H1 (cell line): ENCODE measurements at regions not wholly inside any gene's neighbourhood (a gene's known extent, or its start where the extent isn't known, plus 50 kb on each side); places are given as distances from the start of the nearest gene placed in this dataset.

Source experiments
- CTCF ChIA-PET: fragments of 300-600 bp; sonication (Branson Sonifier 250); formaldehyde crosslinking; loops from one replicate; lab custom pipeline; 2021; ENCODE audit not compliant: partially characterized antibody; lab: Charles Lee
- POLR2A ChIA-PET: fragments of 300-600 bp; sonication (Branson Sonifier 250); formaldehyde crosslinking; loops from one replicate; lab custom pipeline; 2021; ENCODE audit warnings: inconsistent platforms; ENCODE audit not compliant: partially characterized antibody; lab: Charles Lee
- DNase-seq, 2 experiments: peaks; one replicate each; pipeline versions ENCODE4 v3.0.0 to v3.0.0-alpha.2; 2010 to 2022; ENCODE audit warnings: low spot score in 2 of 2, low read depth in 1 of 2, mixed read lengths in 1 of 2
- FAIRE-seq: peaks from 2 replicates; lab custom pipeline; 2011; peaks lifted over from hg19 to GRCh38; lab: Jason Lieb, UNC
- H2AFZ ChIP-seq: 2 replicates; pipeline ENCODE4 v1.8.1; 2012; ENCODE audit warnings: low read length, inconsistent platforms
- H2AK5ac ChIP-seq: 2 replicates; pipeline ENCODE4 v1.6.1; 2013; ENCODE audit warnings: low read depth, low read length
- H2BK120ac ChIP-seq: replicated peaks from 2 replicates; pipeline ENCODE3; 2013; ENCODE audit warnings: low read depth, low read length, inconsistent platforms
- H2BK12ac ChIP-seq: 2 replicates; pipeline ENCODE4 v1.6.1; 2013; ENCODE audit warnings: low read depth, low read length
- H2BK15ac ChIP-seq: 2 replicates; pipeline ENCODE4 v1.6.1; 2013; ENCODE audit warnings: low read length
- H2BK20ac ChIP-seq: 2 replicates; pipeline ENCODE4 v1.6.1; 2013; ENCODE audit warnings: low read length
- H2BK5ac ChIP-seq: 2 replicates; pipeline ENCODE4 v1.6.1; 2013; ENCODE audit warnings: low read depth, low read length
- H3K14ac ChIP-seq: 2 replicates; pipeline ENCODE4 v1.6.1; 2013; ENCODE audit warnings: inconsistent platforms; ENCODE audit not compliant: insufficient read length
- H3K18ac ChIP-seq: 2 replicates; pipeline ENCODE4 v1.6.1; 2013; ENCODE audit warnings: low read length; ENCODE audit errors: extremely low read depth
- H3K23ac ChIP-seq: 2 replicates; pipeline ENCODE4 v1.6.1; 2013; ENCODE audit warnings: inconsistent platforms; ENCODE audit not compliant: insufficient read length
- H3K23me2 ChIP-seq: 2 replicates; pipeline ENCODE4 v1.6.1; 2013; ENCODE audit warnings: low read depth, low read length
- H3K27ac ChIP-seq: 2 replicates; pipeline ENCODE4 v1.6.1; 2011; ENCODE audit warnings: low read depth, low read length, inconsistent platforms
- H3K27me3 ChIP-seq, 4 experiments: replicated peaks in 1 of 4; 1 replicate in 1 of 4; 2 replicates in 3 of 4; pipeline versions ENCODE4 v1.6.1 to v1.8.1; 2011 to 2013; ENCODE audit warnings: low read length in 3 of 4, mild to moderate bottlenecking in 3 of 4, inconsistent platforms in 2 of 4, mixed read lengths in 2 of 4, moderate library complexity in 1 of 4; ENCODE audit not compliant: control insufficient read depth in 3 of 4, insufficient read depth in 3 of 4; ENCODE audit errors: extremely low read depth in 1 of 4
- H3K36me3 ChIP-seq, 4 experiments: 2 replicates each; pipeline versions ENCODE4 v1.6.1 to v1.8.1; 2011 to 2013; ENCODE audit warnings: mild to moderate bottlenecking in 4 of 4, low read length in 3 of 4, moderate library complexity in 2 of 4, control low read depth in 1 of 4, inconsistent platforms in 1 of 4; ENCODE audit not compliant: insufficient read depth in 4 of 4, control insufficient read depth in 2 of 4
- H3K4ac ChIP-seq: replicated peaks from 2 replicates; pipeline ENCODE3; 2013; ENCODE audit warnings: low read length, low read depth, mixed read lengths, inconsistent platforms; ENCODE audit not compliant: insufficient read length
- H3K4me1 ChIP-seq, 4 experiments: replicated peaks in 1 of 4; 1 replicate in 1 of 4; 2 replicates in 3 of 4; pipeline versions ENCODE4 v1.6.1 to v1.8.1; 2011 to 2013; ENCODE audit warnings: low read length in 3 of 4, inconsistent platforms in 2 of 4, mixed read lengths in 1 of 4; ENCODE audit not compliant: insufficient read depth in 4 of 4, control insufficient read depth in 3 of 4
- H3K4me2 ChIP-seq, 2 experiments: 2 replicates each; pipeline versions ENCODE4 v1.6.1 to v1.8.1; 2011 to 2013; ENCODE audit warnings: low read depth in 2 of 2, low read length in 2 of 2, control low read depth in 1 of 2, inconsistent platforms in 1 of 2, mild to moderate bottlenecking in 1 of 2; ENCODE audit not compliant: insufficient read depth in 1 of 2
- H3K4me3 ChIP-seq, 4 experiments: fragments of 200-600, 300-600 bp in 1 of 4; sonication (generic), shearing (Covaris generic), sonication (Bioruptor Twin) in 1 of 4; 2 replicates each; pipeline versions ENCODE4 v1.5.1 to v1.8.1; 2011 to 2016; ENCODE audit warnings: low read length in 4 of 4, low read depth in 3 of 4, control low read depth in 2 of 4, inconsistent platforms in 2 of 4, mild to moderate bottlenecking in 2 of 4, mixed read lengths in 1 of 4, moderate library complexity in 1 of 4; ENCODE audit not compliant: insufficient read depth in 2 of 4; ENCODE audit errors: extremely low read depth in 1 of 4
- H3K56ac ChIP-seq: replicated peaks from 2 replicates; pipeline ENCODE3; 2013; ENCODE audit warnings: low read depth, mild to moderate bottlenecking, mixed read lengths, low read length, inconsistent platforms; ENCODE audit not compliant: insufficient read length
- H3K79me1 ChIP-seq: 2 replicates; pipeline ENCODE4 v1.6.1; 2013; ENCODE audit warnings: low read depth, low read length, control low read depth
- H3K79me2 ChIP-seq, 2 experiments: 2 replicates each; pipeline versions ENCODE4 v1.6.1 to v1.8.1; 2012 to 2013; ENCODE audit warnings: low read length in 2 of 2, mild to moderate bottlenecking in 2 of 2, inconsistent platforms in 1 of 2; ENCODE audit not compliant: insufficient read depth in 2 of 2, control insufficient read depth in 1 of 2
- H3K9ac ChIP-seq, 4 experiments: replicated peaks in 1 of 4; 1 replicate in 1 of 4; 2 replicates in 3 of 4; pipeline versions ENCODE4 v1.6.1 to v1.8.1; 2011 to 2013; ENCODE audit warnings: low read depth in 3 of 4, low read length in 3 of 4, control low read depth in 2 of 4, mild to moderate bottlenecking in 2 of 4, moderate library complexity in 2 of 4, inconsistent platforms in 1 of 4; ENCODE audit errors: extremely low read depth in 1 of 4
- H3K9me3 ChIP-seq, 2 experiments: 2 replicates each; pipeline versions ENCODE4 v1.6.1 to v1.8.1; 2012 to 2013; ENCODE audit warnings: mild to moderate bottlenecking in 2 of 2, moderate library complexity in 2 of 2, control low read depth in 1 of 2, inconsistent platforms in 1 of 2, low read depth in 1 of 2, low read length in 1 of 2, mixed read lengths in 1 of 2; ENCODE audit not compliant: insufficient read depth in 2 of 2
- H4K20me1 ChIP-seq, 2 experiments: replicated peaks in 1 of 2; 2 replicates each; pipeline versions ENCODE3 to v1.8.1; 2011 to 2013; ENCODE audit warnings: inconsistent platforms in 2 of 2, low read length in 2 of 2, mild to moderate bottlenecking in 1 of 2; ENCODE audit not compliant: insufficient read depth in 2 of 2, control insufficient read depth in 1 of 2
- H4K5ac ChIP-seq: 2 replicates; pipeline ENCODE4 v1.6.1; 2013; ENCODE audit warnings: low read length, low read depth, mixed read lengths, inconsistent platforms; ENCODE audit not compliant: insufficient read length
- H4K8ac ChIP-seq: 2 replicates; pipeline ENCODE4 v1.8.0; 2013; ENCODE audit warnings: mild to moderate bottlenecking, moderate library complexity, low read length, inconsistent platforms; ENCODE audit not compliant: insufficient read depth; ENCODE audit errors: extremely low read depth
- H4K91ac ChIP-seq: replicated peaks from 2 replicates; pipeline ENCODE3; 2013; ENCODE audit warnings: low read length, mixed read lengths, inconsistent platforms; ENCODE audit not compliant: insufficient read length
- BACH1 ChIP-seq: IDR thresholded peaks from 2 replicates; pipeline ENCODE4 v1.6.1; 2012; ENCODE audit warnings: low read length, improper control_type of control experiment
- EP300 ChIP-seq, 2 experiments: IDR thresholded peaks; 1 replicate in 1 of 2; 2 replicates in 1 of 2; pipeline ENCODE4 v1.6.1; 2011 to 2012; ENCODE audit warnings: low read depth in 2 of 2, low read length in 2 of 2, mild to moderate bottlenecking in 2 of 2, borderline replicate concordance in 1 of 2, inconsistent platforms in 1 of 2, moderate library complexity in 1 of 2
- MAFK ChIP-seq: IDR thresholded peaks from 2 replicates; pipeline ENCODE4 v1.6.1; 2012; ENCODE audit warnings: low read depth, mild to moderate bottlenecking, improper control_type of control experiment, low read length
- POLR2A ChIP-seq, 2 experiments: IDR thresholded peaks; 1 replicate in 1 of 2; 2 replicates in 1 of 2; pipeline ENCODE4 v1.6.1; 2011; ENCODE audit warnings: low read depth in 2 of 2, low read length in 2 of 2, mild to moderate bottlenecking in 2 of 2; ENCODE audit errors: control extremely low read depth in 1 of 2
- RAD21 ChIP-seq, 2 experiments: IDR thresholded peaks in 1 of 2; conservative IDR thresholded peaks in 1 of 2; 2 replicates each; pipeline ENCODE4 v1.6.1; 2011; ENCODE audit warnings: low read depth in 2 of 2, low read length in 2 of 2, improper control_type of control experiment in 1 of 2, inconsistent platforms in 1 of 2, mild to moderate bottlenecking in 1 of 2, moderate library complexity in 1 of 2
- SIX5 ChIP-seq: IDR thresholded peaks from 2 replicates; pipeline ENCODE4 v1.6.1; 2011; ENCODE audit warnings: mild to moderate bottlenecking, low read depth, low read length
- TAF7 ChIP-seq: optimal IDR thresholded peaks from 2 replicates; pipeline ENCODE3; 2011; ENCODE audit warnings: low read depth, mild to moderate bottlenecking, inconsistent platforms, low read length, moderate library complexity, borderline replicate concordance
- WGBS, 2 experiments: shearing (Covaris generic) in 1 of 2; methylation state at CpG; one replicate each; pipeline versions ENCODE4 v1.1.6 to v1.1.7; 2013 to 2015; ENCODE audit warnings: low lambda C conversion rate in 2 of 2, mixed read lengths in 2 of 2, inconsistent platforms in 1 of 2, low coverage in 1 of 2, missing lambda C conversion rate in 1 of 2; ENCODE audit not compliant: insufficient replicate concordance in 2 of 2, insufficient coverage in 1 of 2, insufficient read length in 1 of 2; ENCODE audit errors: extremely low coverage in 1 of 2, missing lambda C conversion rate in 1 of 2; 5-methylcytosine and 5-hydroxymethylcytosine counted together

GRCh38 chr6:49300443-49300842 is 162.6 kb downstream of the MMUT start:
- FAIRE-seq (no peak), DNase-seq (no peak)
- H4K5ac ChIP-seq: no peak overlapping the region
- H3K27ac ChIP-seq: no peak overlapping the region
- no peak overlapping the region for H2AFZ ChIP-seq
- ChIA-PET CTCF (no interaction called here), POLR2A (no interaction called here)
- no peak overlapping the region for H4K8ac ChIP-seq
- H3K27me3 ChIP-seq: no peaks in the 10 kb centered on the region
- no peaks in the 10 kb centered on the region for H4K20me1 ChIP-seq
- no peak overlapping the region for H3K23ac ChIP-seq
- H3K14ac ChIP-seq: no peak overlapping the region
- H3K9ac ChIP-seq: no peak overlapping the region
- H3K56ac ChIP-seq: no peak overlapping the region
- no peak overlapping the region for H3K4ac ChIP-seq
- no peaks in the 10 kb centered on the region for H3K79me1 ChIP-seq
- H2BK12ac ChIP-seq: no peak overlapping the region
- 91% methylated on average over 1 of the region's 1 CpG; no CpG with 5 or more reads in 1 of the 2 experiments for WGBS, 2 experiments
- no peaks in the 10 kb centered on the region for H3K9me3 ChIP-seq
- H3K36me3 ChIP-seq: no peaks in the 10 kb centered on the region
- H3K23me2 ChIP-seq: no peaks in the 10 kb centered on the region
- H3K4me3 ChIP-seq: no peak overlapping the region
- H3K4me2 ChIP-seq: no peak overlapping the region
- H4K91ac ChIP-seq: no peak overlapping the region
- no peak for TF ChIP-seq TAF7
- TF ChIP-seq RAD21 (IDR thresholded peaks at IDR 0.05 in 1 of 2, conservative IDR thresholded peaks at IDR 0.05 in 1 of 2; ENCODE audit: low read depth in 2 of 2, low read length in 2 of 2): no peak
- no peak for TF ChIP-seq POLR2A (IDR thresholded peaks at IDR 0.05; ENCODE audit: control extremely low read depth in 1 of 2, low read depth in 2 of 2, low read length in 2 of 2)
- TF ChIP-seq MAFK: no peak
- TF ChIP-seq SIX5: no peak
- TF ChIP-seq BACH1: no peak
- no peak for TF ChIP-seq EP300 (IDR thresholded peaks at IDR 0.05; ENCODE audit: borderline replicate concordance in 1 of 2, low read depth in 2 of 2, low read length in 2 of 2)
- no peak overlapping the region for H2BK5ac ChIP-seq
- H3K79me2 ChIP-seq: no peaks in the 10 kb centered on the region
- H3K4me1 ChIP-seq: no peaks in the 10 kb centered on the region
- no peak overlapping the region for H2BK15ac ChIP-seq
- no peak overlapping the region for H2BK20ac ChIP-seq
- no peak overlapping the region for H2AK5ac ChIP-seq
- H3K18ac ChIP-seq: no peak overlapping the region
- H2BK120ac ChIP-seq: no peak overlapping the region
